B cell (primary cell): ENCODE measurements at regions not wholly inside any gene's neighbourhood (a gene's known extent, or its start where the extent isn't known, plus 50 kb on each side); places are given as distances from the start of the nearest gene placed in this dataset.

Source experiments
- ATAC-seq: fragments of 200-7000 bp; cut with Tn5 transposase; one replicate; pipeline ENCODE4 v1.10.0; 2021; ENCODE audit warnings: low read depth, mild to moderate bottlenecking, moderate number of reproducible peaks, moderate library complexity
- CTCF ChIA-PET: fragments of 350-600 bp; sonication (Branson Sonifier 250); formaldehyde crosslinking; loops from one replicate; lab custom pipeline; 2021; ENCODE audit warnings: antibody characterized with exemption, inconsistent platforms; lab: Charles Lee
- POLR2A ChIA-PET: fragments of 350-600 bp; sonication (Branson Sonifier 250); formaldehyde crosslinking; loops from one replicate; lab custom pipeline; 2021; ENCODE audit warnings: antibody characterized with exemption; lab: Charles Lee
- DNase-seq: peaks from one replicate; pipeline ENCODE4 v3.0.0; 2013
- H2AFZ ChIP-seq: 2 replicates; pipeline ENCODE4 v1.6.1; 2012; ENCODE audit warnings: mild to moderate bottlenecking, low read depth, low read length; ENCODE audit not compliant: insufficient read depth, poor library complexity, severe bottlenecking
- H3K27ac ChIP-seq, 2 donors: 1 replicate in 1 of 2; 2 replicates in 1 of 2; pipeline ENCODE4 v1.5.1; 2012 to 2013; ENCODE audit warnings: low read length in 2 of 2, mild to moderate bottlenecking in 2 of 2, moderate library complexity in 1 of 2
- H3K27me3 ChIP-seq, 4 experiments: fragments of 200-600 bp in 1 of 4; sonication (generic) in 1 of 4; replicated peaks in 1 of 4; 1 replicate in 2 of 4; 2 replicates in 2 of 4; pipeline versions ENCODE4 v1.6.1 to v1.7.0; 2013 to 2016; ENCODE audit warnings: low read length in 3 of 4, mild to moderate bottlenecking in 2 of 4, mixed read lengths in 1 of 4, moderate library complexity in 1 of 4; ENCODE audit not compliant: insufficient read depth in 4 of 4, control insufficient read depth in 3 of 4; ENCODE audit errors: control extremely low read depth in 1 of 4
- H3K36me3 ChIP-seq, 2 experiments: replicated peaks in 1 of 2; 1 replicate in 1 of 2; 2 replicates in 1 of 2; pipeline versions ENCODE4 v1.6.1 to v1.7.1; 2013; ENCODE audit warnings: low read length in 1 of 2; ENCODE audit not compliant: insufficient read depth in 2 of 2, control insufficient read depth in 1 of 2; ENCODE audit errors: control extremely low read depth in 1 of 2, extremely low read depth in 1 of 2
- H3K4me1 ChIP-seq, 2 donors: fragments of 200-600 bp in 1 of 2; sonication (generic) in 1 of 2; 1 replicate in 1 of 2; 2 replicates in 1 of 2; pipeline versions ENCODE4 v1.5.1 to v1.6.1; 2013 to 2017; ENCODE audit warnings: low read length in 2 of 2; ENCODE audit not compliant: control insufficient read depth in 2 of 2, insufficient read depth in 2 of 2
- H3K4me2 ChIP-seq: replicated peaks from 2 replicates; pipeline ENCODE3; 2012; ENCODE audit warnings: mild to moderate bottlenecking, low read depth, low read length; ENCODE audit not compliant: poor library complexity, severe bottlenecking
- H3K4me3 ChIP-seq, 5 experiments: fragments of 200-600 bp in 1 of 5; sonication (generic) in 1 of 5; 1 replicate in 3 of 5; 2 replicates in 2 of 5; pipeline versions ENCODE4 v1.5.1 to v1.7.0; 2011 to 2016; ENCODE audit warnings: low read length in 4 of 5, mild to moderate bottlenecking in 4 of 5, low read depth in 2 of 5, control low read depth in 1 of 5, moderate library complexity in 1 of 5; ENCODE audit not compliant: insufficient read depth in 1 of 5; ENCODE audit errors: control extremely low read depth in 1 of 5, extremely low read depth in 1 of 5
- H3K79me2 ChIP-seq: fragments of 200-600 bp; sonication (generic); one replicate; pipeline ENCODE4 v1.6.0; 2016; ENCODE audit warnings: low read length; ENCODE audit not compliant: control insufficient read depth, insufficient read depth
- H3K9ac ChIP-seq: fragments of 200-600 bp; sonication (generic); 2 replicates; pipeline ENCODE4 v1.6.1; 2017; ENCODE audit warnings: mild to moderate bottlenecking, low read length, moderate library complexity
- H3K9me3 ChIP-seq, 3 donors: one replicate each; pipeline versions ENCODE4 v1.6.1 to v1.7.1; 2013; ENCODE audit warnings: low read length in 2 of 3; ENCODE audit not compliant: control insufficient read depth in 2 of 3, insufficient read depth in 1 of 3; ENCODE audit errors: control extremely low read depth in 1 of 3
- H4K20me1 ChIP-seq: 2 replicates; pipeline ENCODE4 v1.6.0; 2012; ENCODE audit warnings: mild to moderate bottlenecking, low read length; ENCODE audit not compliant: insufficient read depth, control insufficient read depth, poor library complexity, severe bottlenecking
- H3K27ac Mint-ChIP-seq: one replicate; pipeline ENCODE4 v1.8.0; 2021; ENCODE audit warnings: mixed read lengths
- H3K27me3 Mint-ChIP-seq: one replicate; pipeline ENCODE4 v1.8.0; 2021; ENCODE audit warnings: mixed read lengths
- H3K4me1 Mint-ChIP-seq: one replicate; pipeline ENCODE4 v1.8.0; 2021; ENCODE audit warnings: mixed read lengths
- H3K4me3 Mint-ChIP-seq: one replicate; pipeline ENCODE4 v1.8.0; 2021; ENCODE audit warnings: mixed read lengths
- H3K9me3 Mint-ChIP-seq: one replicate; pipeline ENCODE4 v1.8.0; 2022; ENCODE audit warnings: mixed read lengths; ENCODE audit not compliant: insufficient read depth
- CTCF ChIP-seq: fragments of 200-600 bp; IDR thresholded peaks from one replicate; pipeline ENCODE4 v1.8.0; 2022; ENCODE audit warnings: antibody characterized with exemption, mild to moderate bottlenecking
- EZH2 ChIP-seq: IDR thresholded peaks from 2 replicates; pipeline ENCODE4 v1.6.1; 2012; ENCODE audit warnings: borderline replicate concordance, low read depth, mild to moderate bottlenecking, moderate library complexity, low read length; ENCODE audit not compliant: insufficient read depth, poor library complexity, severe bottlenecking
- WGBS: methylation state at CpG from one replicate; pipeline ENCODE4 v1.1.5; 2013; ENCODE audit warnings: missing lambda C conversion rate; ENCODE audit not compliant: insufficient coverage; 5-methylcytosine and 5-hydroxymethylcytosine counted together
- intact Hi-C: fragments of 100-400 bp; cut with micrococcal nuclease; formaldehyde crosslinking; loops from one replicate; pipeline ENCODE4 v1.10.0; 2022

- POLR2A ChIA-PET: no interaction called here
- Histone ChIP-seq H3K27ac (no peak overlapping the region), H3K4me1 (no peaks in the 10 kb centered on the region), H3K79me2 (no peaks in the 10 kb centered on the region), H2AFZ (no peak overlapping the region), H3K4me3 (no peak overlapping the region), H3K9me3 (no peaks in the 10 kb centered on the region), H3K27me3 (no peaks in the 10 kb centered on the region), H3K36me3 (no peaks in the 10 kb centered on the region), H3K9ac (no peak overlapping the region), H3K4me2 (no peak overlapping the region), H4K20me1 (no peaks in the 10 kb centered on the region)
- no peak for ATAC-seq
- H3K27me3 Mint-ChIP-seq: no peaks in the 10 kb centered on the region
- H3K4me1 Mint-ChIP-seq: no peaks in the 10 kb centered on the region
- DNase-seq: no peak
- intact Hi-C loops: no loop called here
- CTCF ChIA-PET: no interaction called here
- TF ChIP-seq CTCF: no peak
- TF ChIP-seq EZH2: no peak
- H3K9me3 Mint-ChIP-seq: no peaks in the 10 kb centered on the region
- WGBS: 55% methylated on average over 2 of the region's 4 CpGs
- H3K27ac Mint-ChIP-seq: no peak overlapping the region
- H3K4me3 Mint-ChIP-seq: no peak overlapping the region
Observed at GRCh38 chr6:50116797-50117542, 67.2 kb upstream of the DEFB112 start.

GRCh38 chr6:50120300-50120699 lies 70.6 kb upstream of the DEFB112 start:
- no CpG with 5 or more reads among the region's 3 CpGs for WGBS

More at GRCh38 chr6:50120300-50120699, 70.6 kb upstream of the DEFB112 start:
- POLR2A ChIA-PET: no interaction called here
- no peak for ATAC-seq
- CTCF ChIA-PET: no interaction called here
- Histone ChIP-seq H3K27me3 (no peaks in the 10 kb centered on the region), H3K27ac (no peak overlapping the region), H3K36me3 (no peaks in the 10 kb centered on the region), H4K20me1 (no peaks in the 10 kb centered on the region), H3K9ac (no peak overlapping the region), H2AFZ (no peak overlapping the region), H3K79me2 (no peaks in the 10 kb centered on the region), H3K4me3 (no peak overlapping the region), H3K9me3 (no peaks in the 10 kb centered on the region), H3K4me1 (no peaks in the 10 kb centered on the region), H3K4me2 (no peak overlapping the region)
- H3K27ac Mint-ChIP-seq: no peak overlapping the region
- no peak overlapping the region for H3K4me3 Mint-ChIP-seq
- intact Hi-C loops: no loop called here
- DNase-seq: no peak
- no peaks in the 10 kb centered on the region for H3K4me1 Mint-ChIP-seq
- H3K27me3 Mint-ChIP-seq: no peaks in the 10 kb centered on the region
- H3K9me3 Mint-ChIP-seq: no peaks in the 10 kb centered on the region
- TF ChIP-seq CTCF (no peak), EZH2 (no peak)
